HG03565 (cell line): ENCODE measurements at regions not wholly inside any gene's neighbourhood (a gene's known extent, or its start where the extent isn't known, plus 50 kb on each side); places are given as distances from the start of the nearest gene placed in this dataset.

Source experiments
- ATAC-seq: cut with Tn5 transposase; IDR thresholded peaks from one replicate; pipeline ENCODE4 v1.9.1; 2021; ENCODE audit warnings: mild to moderate bottlenecking, moderate library complexity; ENCODE audit not compliant: unreplicated experiment

DNA sequence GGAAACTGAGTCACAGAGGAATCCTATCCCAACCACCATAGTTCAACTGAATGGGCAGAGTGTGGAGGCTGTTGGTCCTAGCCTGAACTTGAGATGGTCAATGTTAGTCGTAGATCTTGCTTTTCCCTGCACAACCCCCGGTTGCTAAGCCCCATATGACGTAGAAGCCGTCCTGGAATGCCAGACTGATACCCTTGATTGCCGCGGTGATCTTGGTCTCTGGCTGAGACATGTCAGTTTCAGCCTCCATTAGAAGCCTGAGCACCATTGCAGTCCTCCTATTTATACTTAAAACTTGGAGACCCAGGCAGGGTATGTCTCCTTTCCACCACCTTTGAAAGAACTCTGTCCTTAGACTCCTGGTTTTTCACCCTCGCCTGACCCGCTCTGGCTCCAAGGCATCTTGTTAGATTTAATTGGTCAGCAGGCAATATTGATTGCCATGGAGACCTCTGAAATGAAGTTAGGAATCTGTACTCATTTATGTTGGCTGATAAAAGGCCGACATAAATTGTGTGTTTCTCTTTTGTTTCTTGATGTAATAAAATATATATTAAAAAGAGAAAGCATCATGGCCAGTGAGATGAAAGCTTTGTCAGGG lies 53.4 kb downstream of the RPLP1 start:
- ATAC-seq: no peak

GRCh38 chr15:69508659-69509058 lies 56.0 kb downstream of the RPLP1 start:
- ATAC-seq: no peak

GRCh38 chr15:69509131-69509530 lies 56.5 kb downstream of the RPLP1 start:
- no peak for ATAC-seq

DNA sequence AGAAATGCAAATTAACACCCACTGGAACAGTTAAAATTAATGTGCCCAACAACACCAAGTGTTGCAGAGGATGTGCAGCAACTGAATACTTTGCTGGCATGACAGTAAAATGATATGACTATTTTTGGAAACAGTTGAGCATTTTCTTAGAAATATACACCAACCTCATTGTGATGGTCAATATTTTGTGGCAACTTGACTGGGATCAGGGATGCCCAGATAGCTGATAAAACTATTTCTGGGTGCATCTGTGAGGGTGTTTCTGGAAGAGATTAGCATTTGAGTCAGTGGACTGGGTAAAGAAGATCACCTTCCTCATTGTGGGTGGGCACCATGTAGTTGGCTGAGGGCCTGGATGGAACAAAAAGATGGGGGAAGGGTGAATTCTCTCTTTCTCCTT lies 57.9 kb downstream of the RPLP1 start:
- ATAC-seq: no peak

- no peak for ATAC-seq
Observed at GRCh38 chr15:69511015-69511414, 58.4 kb downstream of the RPLP1 start.

GRCh38 chr15:69511716-69512340 lies 59.2 kb downstream of the RPLP1 start:
- no peak for ATAC-seq

DNA sequence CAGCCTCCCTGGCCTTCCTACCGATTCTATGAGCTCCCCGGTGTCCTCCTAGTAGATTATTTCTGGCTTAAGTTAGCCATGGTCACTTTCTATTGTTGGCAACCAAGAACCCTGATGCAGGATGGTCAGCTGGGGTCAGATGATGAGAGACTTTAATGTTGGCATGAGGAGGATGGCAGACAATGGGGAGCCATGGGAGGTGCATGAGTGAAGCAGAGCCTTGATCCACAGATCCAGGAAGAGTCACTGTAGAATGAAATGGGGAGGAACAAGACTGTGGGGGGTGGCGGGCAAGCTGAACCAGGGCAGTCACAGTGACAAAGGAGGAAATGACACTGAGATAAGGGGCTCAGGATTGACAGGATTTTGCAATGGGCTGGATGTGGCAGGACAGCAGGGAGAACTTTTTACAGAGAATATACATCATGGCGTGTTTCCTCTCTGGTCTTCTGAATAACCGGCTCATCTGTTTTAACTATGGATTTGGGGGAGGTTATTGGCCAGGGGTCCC lies 60.9 kb downstream of the RPLP1 start:
- ATAC-seq: no peak

DNA sequence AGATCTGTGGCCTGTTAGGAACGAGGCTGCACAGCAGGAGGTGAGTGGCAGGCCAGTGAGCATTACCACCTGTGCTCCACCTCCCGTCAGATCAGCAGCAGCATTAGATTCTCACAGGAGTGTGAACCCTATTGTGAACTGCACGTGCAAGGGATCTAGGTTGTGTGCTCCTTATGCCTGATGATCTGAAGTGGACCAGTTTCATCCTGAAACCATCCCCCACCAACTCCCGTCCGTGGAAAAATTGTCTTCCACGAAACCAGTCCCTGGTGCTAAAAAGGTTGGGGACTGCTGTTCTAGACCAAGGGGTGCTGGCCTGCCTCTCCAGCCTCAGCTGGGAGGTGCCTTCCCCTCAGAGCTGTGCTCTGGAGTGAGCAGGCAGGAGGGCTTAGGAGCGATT lies 61.4 kb downstream of the RPLP1 start:
- no peak for ATAC-seq

DNA sequence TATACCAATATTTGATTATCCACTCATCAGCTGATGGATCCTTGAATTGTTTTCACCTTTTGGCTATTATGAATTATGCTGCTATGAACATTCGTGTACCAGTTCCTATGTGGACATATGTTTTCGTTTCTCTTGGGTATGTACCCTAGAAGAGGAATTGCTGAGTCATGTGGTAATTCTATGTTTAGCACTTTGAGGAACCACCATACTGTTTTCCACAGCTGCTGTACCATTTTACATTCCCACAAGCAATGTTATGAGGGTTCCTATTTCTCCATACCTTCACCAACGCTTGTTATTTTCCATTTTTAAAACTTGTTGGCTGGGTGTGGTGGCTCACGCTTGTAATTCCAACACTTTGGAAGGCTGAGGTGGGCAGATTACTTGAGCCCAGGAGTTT lies 62.9 kb downstream of the RPLP1 start:
- ATAC-seq: no peak

GRCh38 chr15:69515926-69516325 lies 63.3 kb downstream of the RPLP1 start:
- ATAC-seq: no peak

GRCh38 chr15:69517052-69517451 lies 64.4 kb downstream of the RPLP1 start:
- no peak for ATAC-seq

DNA sequence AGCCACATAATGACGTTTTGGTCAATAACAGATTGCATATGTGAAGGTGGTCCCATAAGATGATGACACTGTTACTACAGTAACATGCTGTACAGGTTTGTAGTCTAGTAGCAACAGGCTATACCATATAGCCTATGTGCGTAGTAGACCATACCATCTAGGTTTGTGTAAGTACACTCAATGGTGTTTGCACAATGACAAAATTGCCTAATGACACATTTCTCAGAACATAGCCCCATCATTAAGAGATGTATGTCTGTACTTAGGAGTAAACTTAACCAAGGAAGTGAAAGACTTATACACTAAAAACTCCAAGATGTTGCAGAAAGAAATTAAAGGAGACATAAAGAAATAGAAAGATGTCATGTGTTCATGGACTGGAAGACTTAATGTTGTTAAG lies 66.2 kb downstream of the RPLP1 start:
- no peak for ATAC-seq

DNA sequence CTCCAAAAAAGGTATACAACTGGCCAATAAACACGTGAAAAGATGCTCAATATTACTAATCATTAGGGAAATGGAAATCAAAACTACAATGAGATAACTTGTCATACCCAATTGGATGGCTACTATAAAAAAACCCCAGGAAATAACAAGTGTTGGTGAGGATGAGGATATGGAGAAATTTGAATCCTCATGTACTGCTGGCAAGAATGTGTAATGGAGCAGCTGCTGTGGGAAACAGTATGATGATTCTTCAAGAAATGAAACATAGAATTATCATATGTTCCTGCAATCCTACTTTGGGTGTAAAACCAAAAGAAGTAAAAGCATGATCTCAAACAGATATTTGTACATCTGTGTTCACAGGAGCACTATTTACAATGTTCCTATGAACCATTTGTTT lies 67.4 kb downstream of the RPLP1 start:
- ATAC-seq: no peak

GRCh38 chr15:69522361-69522760 lies 69.7 kb downstream of the RPLP1 start:
- ATAC-seq: no peak

DNA sequence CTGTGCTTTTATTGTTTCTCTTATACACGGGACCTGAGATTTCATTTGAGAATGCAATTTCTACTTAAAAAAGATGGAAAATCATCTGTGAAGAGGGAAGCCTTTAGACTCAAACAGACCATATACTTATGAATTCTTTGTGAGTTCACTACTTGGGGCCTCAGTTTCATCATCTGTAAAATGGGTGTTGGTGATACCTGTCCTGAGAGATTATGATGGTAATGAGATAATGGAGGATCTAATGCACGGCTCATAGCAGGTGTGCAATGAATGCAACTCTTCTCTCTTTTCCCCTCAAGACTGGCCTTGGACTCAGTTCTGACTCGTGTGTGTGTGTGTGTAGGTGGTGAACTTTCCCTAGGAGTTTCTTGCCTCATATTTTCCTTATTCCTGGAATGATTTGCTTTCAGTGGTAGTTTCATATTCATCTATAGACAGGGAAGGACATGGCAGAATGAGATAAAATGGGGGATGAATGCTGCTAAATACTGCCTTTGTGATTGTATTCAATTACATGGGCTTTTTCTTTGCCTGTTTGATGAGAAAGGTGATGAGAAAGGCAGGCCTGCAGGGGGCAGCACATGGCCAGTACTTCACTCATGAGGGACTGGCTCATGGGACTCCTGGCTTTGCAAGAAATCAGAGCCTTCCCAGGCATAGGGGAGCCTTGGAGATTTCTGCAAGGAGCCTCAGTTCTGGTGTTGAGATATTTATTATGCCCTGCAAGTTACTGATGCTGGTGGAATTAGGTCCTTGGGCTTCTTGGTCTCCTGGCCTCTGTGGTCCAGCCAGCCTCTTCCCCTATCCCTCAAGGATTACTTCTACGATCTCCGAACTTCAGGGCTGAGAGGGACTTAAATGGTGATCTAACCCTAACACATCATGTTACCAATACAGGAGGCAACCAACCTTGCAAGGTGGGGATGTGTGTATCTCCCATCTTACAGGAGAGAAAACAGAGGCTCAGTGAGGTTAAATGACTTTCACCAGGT lies 70.7 kb downstream of the RPLP1 start:
- no peak for ATAC-seq

DNA sequence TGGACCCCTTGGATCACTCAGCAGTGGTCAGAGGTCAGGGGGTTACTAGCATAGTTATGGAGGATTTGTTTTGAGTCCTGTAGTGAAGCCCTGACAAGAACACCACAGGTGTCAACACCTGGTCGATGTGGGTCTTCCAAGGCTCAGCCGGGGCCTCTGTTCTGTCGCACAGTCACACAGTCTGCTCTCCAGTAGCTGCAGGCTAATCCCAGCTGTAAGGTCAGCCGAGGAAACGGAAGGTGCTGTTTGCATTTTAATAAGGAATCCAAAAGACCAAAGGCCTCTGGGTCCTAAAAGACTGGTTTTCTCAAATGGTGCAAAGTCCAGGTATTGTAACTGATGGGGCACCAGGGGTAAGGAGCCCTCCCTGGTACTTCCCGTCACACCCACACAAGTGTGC lies 71.7 kb downstream of the RPLP1 start:
- ATAC-seq: no peak

DNA sequence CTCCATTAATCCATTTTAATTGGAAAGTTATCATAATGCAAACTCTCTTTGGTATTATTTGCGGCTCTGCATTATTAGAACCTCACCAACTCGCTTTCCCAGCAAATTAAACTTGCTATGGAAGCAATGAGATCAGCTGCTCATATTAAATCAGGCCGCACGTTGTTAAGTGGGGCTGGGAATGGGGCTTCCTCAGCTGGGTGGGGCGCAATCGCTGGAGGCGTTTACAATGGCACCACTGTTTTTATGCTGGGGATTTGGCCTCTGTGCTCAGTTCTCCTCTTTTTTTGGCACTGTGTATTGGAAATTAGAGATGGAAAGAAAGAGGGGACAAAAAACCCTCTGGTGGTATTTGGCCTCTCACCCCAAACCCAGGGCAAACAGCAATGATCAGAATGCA lies 72.2 kb downstream of the RPLP1 start:
- no peak for ATAC-seq

GRCh38 chr15:69525543-69525942 lies 72.9 kb downstream of the RPLP1 start:
- ATAC-seq: no peak

- no peak for ATAC-seq
Observed at GRCh38 chr15:69526081-69527061, 73.8 kb downstream of the RPLP1 start.

GRCh38 chr15:69529141-69529540 lies 76.5 kb downstream of the RPLP1 start:
- no peak for ATAC-seq
